PC-9 (cell line): ENCODE measurements at regions not wholly inside any gene's neighbourhood (a gene's known extent, or its start where the extent isn't known, plus 50 kb on each side); places are given as distances from the start of the nearest gene placed in this dataset.

Experiments used
- CTCF ChIP-seq: fragments of 200-600 bp; sonication (generic); conservative IDR thresholded peaks from 2 replicates; pipeline ENCODE4 v1.6.1; 2017; ENCODE audit warnings: mixed run types, antibody characterized with exemption, mild to moderate bottlenecking, moderate library complexity
- EZH2 ChIP-seq: fragments of 200-600 bp; sonication (generic); IDR thresholded peaks from 2 replicates; pipeline ENCODE4 v1.8.0; 2017; ENCODE audit warnings: antibody characterized with exemption, low read depth

GRCh38 chr9:135392511-135392910 is 87.1 kb upstream of the PPP1R26 start:
- TF ChIP-seq EZH2 (no peak), CTCF (no peak)
